ENCODE measurements at regions not wholly inside any gene's neighbourhood (a gene's known extent, or its start where the extent isn't known, plus 50 kb on each side); places are given as distances from the start of the nearest gene placed in this dataset.
"Not testable (repeated sequence)": the region's sequence is repeated elsewhere in the genome, so short reads cannot be mapped to it uniquely, and the experiment has no call there.

GRCh38 chr7:80997841-80998240, 79.0 kb upstream of the SEMA3C start:
- no peak for TF ChIP-seq CTCF (conservative IDR thresholded peaks at IDR 0.05; ENCODE audit: low read depth, low read length)
- H3K36me3 ChIP-seq (ENCODE audit: insufficient read depth): no peaks in the 10 kb centered on the region
- no peak overlapping the region for H3K9ac ChIP-seq
- H3K27ac ChIP-seq: no peak overlapping the region
- no peak overlapping the region for H3K4me2 ChIP-seq
- no peaks in the 10 kb centered on the region for H3K4me1 ChIP-seq (ENCODE audit: low read depth, poor library complexity, severe bottlenecking)
- no peaks in the 10 kb centered on the region for H3K79me2 ChIP-seq (ENCODE audit: insufficient read depth, low read depth)
- H4K20me1 ChIP-seq (ENCODE audit: insufficient read depth): no peaks in the 10 kb centered on the region
- H2AFZ ChIP-seq (ENCODE audit: low read depth): no peak overlapping the region
- no peak overlapping the region for H3K4me3 ChIP-seq (IDR thresholded peaks at IDR 0.05; ENCODE audit: insufficient read depth, low read depth, low read length)
- no peaks in the 10 kb centered on the region for H3K27me3 ChIP-seq (ENCODE audit: insufficient read depth, low read depth)

- not testable (repeated sequence) for H3K9ac ChIP-seq; H3K36me3 ChIP-seq (ENCODE audit: insufficient read depth); H3K4me2 ChIP-seq; H4K20me1 ChIP-seq (ENCODE audit: insufficient read depth); H3K79me2 ChIP-seq (ENCODE audit: insufficient read depth, low read depth); H2AFZ ChIP-seq (ENCODE audit: low read depth); H3K27ac ChIP-seq; H3K4me3 ChIP-seq (IDR thresholded peaks at IDR 0.05; ENCODE audit: insufficient read depth, low read depth, low read length); H3K27me3 ChIP-seq (ENCODE audit: insufficient read depth, low read depth); H3K4me1 ChIP-seq (ENCODE audit: low read depth, poor library complexity, severe bottlenecking)
These were observed 77.4 kb upstream of the SEMA3C start for GRCh38 chr7:80996236-80996635.

- Histone ChIP-seq H3K4me2 (no peak overlapping the region), H3K4me1 (ENCODE audit: low read depth, poor library complexity, severe bottlenecking) (no peaks in the 10 kb centered on the region), H3K27me3 (ENCODE audit: insufficient read depth, low read depth) (no peaks in the 10 kb centered on the region), H4K20me1 (ENCODE audit: insufficient read depth) (no peaks in the 10 kb centered on the region), H3K36me3 (ENCODE audit: insufficient read depth) (no peaks in the 10 kb centered on the region), H3K9ac (no peak overlapping the region), H3K4me3 (IDR thresholded peaks at IDR 0.05; ENCODE audit: insufficient read depth, low read depth, low read length) (no peak overlapping the region), H3K79me2 (ENCODE audit: insufficient read depth, low read depth) (no peaks in the 10 kb centered on the region), H2AFZ (ENCODE audit: low read depth) (no peak overlapping the region), H3K27ac (no peak overlapping the region)
- no peak for TF ChIP-seq CTCF (conservative IDR thresholded peaks at IDR 0.05; ENCODE audit: low read depth, low read length)
These were observed 72.8 kb upstream of the SEMA3C start for GRCh38 chr7:80991654-80992053.

- Histone ChIP-seq H4K20me1 (ENCODE audit: insufficient read depth) (no peaks in the 10 kb centered on the region), H2AFZ (ENCODE audit: low read depth) (no peak overlapping the region), H3K9ac (no peak overlapping the region), H3K27ac (no peak overlapping the region), H3K79me2 (ENCODE audit: insufficient read depth, low read depth) (no peaks in the 10 kb centered on the region), H3K27me3 (ENCODE audit: insufficient read depth, low read depth) (no peaks in the 10 kb centered on the region), H3K4me3 (IDR thresholded peaks at IDR 0.05; ENCODE audit: insufficient read depth, low read depth, low read length) (no peak overlapping the region), H3K36me3 (ENCODE audit: insufficient read depth) (no peaks in the 10 kb centered on the region), H3K4me1 (ENCODE audit: low read depth, poor library complexity, severe bottlenecking) (no peaks in the 10 kb centered on the region), H3K4me2 (no peak overlapping the region)
- no peak for TF ChIP-seq CTCF (conservative IDR thresholded peaks at IDR 0.05; ENCODE audit: low read depth, low read length)
These were observed 65.8 kb upstream of the SEMA3C start for GRCh38 chr7:80984619-80985018.

GRCh38 chr7:80981405-80981804, 62.6 kb upstream of the SEMA3C start:
- H3K4me3 ChIP-seq (IDR thresholded peaks at IDR 0.05; ENCODE audit: insufficient read depth, low read depth, low read length): no peak overlapping the region
- no peak overlapping the region for H3K9ac ChIP-seq
- no peak for TF ChIP-seq CTCF (conservative IDR thresholded peaks at IDR 0.05; ENCODE audit: low read depth, low read length)
- no peaks in the 10 kb centered on the region for H3K27me3 ChIP-seq (ENCODE audit: insufficient read depth, low read depth)
- no peaks in the 10 kb centered on the region for H3K4me1 ChIP-seq (ENCODE audit: low read depth, poor library complexity, severe bottlenecking)
- H3K79me2 ChIP-seq (ENCODE audit: insufficient read depth, low read depth): no peaks in the 10 kb centered on the region
- no peak overlapping the region for H2AFZ ChIP-seq (ENCODE audit: low read depth)
- H3K4me2 ChIP-seq: no peak overlapping the region
- no peaks in the 10 kb centered on the region for H4K20me1 ChIP-seq (ENCODE audit: insufficient read depth)
- no peak overlapping the region for H3K27ac ChIP-seq
- H3K36me3 ChIP-seq (ENCODE audit: insufficient read depth): no peaks in the 10 kb centered on the region

Data from KMS-11 (cell line).